22Rv1 (cell line): ENCODE measurements at regions not wholly inside any gene's neighbourhood (a gene's known extent, or its start where the extent isn't known, plus 50 kb on each side); places are given as distances from the start of the nearest gene placed in this dataset.

ENCODE experiments used
- CTCF ChIP-seq: fragments of 450-650 bp; IDR thresholded peaks from 2 replicates; pipeline ENCODE4 v1.5.1; 2017; ENCODE audit warnings: mild to moderate bottlenecking
- ZFX ChIP-seq: fragments of 450-650 bp; IDR thresholded peaks from 2 replicates; pipeline ENCODE4 v1.6.1; 2017; ENCODE audit warnings: antibody characterized with exemption, borderline replicate concordance

- TF ChIP-seq CTCF = no peak
- no peak for TF ChIP-seq ZFX
Observed at GRCh38 chr18:41871229-41872000, 83.6 kb upstream of the PIK3C3 start.
